ENCODE measurements at regions not wholly inside any gene's neighbourhood (a gene's known extent, or its start where the extent isn't known, plus 50 kb on each side); places are given as distances from the start of the nearest gene placed in this dataset.

DNA sequence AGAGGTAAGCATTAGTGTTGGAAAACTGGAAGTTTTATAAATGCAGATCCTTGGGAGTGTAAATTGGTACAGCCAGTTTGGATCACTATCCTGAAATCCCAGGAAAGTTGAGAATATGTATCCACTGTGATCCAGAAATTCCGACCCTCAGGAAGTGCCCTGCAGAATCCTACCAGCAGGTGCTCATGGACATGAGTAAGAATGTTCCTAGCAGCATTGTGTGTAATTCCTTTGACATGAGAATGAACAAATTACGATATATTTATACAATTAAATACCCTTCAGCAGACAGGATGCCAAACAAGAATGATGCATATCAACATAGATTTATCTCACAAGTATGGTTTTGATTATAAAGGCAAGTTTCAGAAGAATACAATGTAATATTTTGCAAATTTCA lies 181.6 kb downstream of the XPNPEP1 start:
- peaks cover 27% of the 10 kb centered on the region for H3K4me1 Mint-ChIP-seq
- TF ChIP-seq, protein P1, sequence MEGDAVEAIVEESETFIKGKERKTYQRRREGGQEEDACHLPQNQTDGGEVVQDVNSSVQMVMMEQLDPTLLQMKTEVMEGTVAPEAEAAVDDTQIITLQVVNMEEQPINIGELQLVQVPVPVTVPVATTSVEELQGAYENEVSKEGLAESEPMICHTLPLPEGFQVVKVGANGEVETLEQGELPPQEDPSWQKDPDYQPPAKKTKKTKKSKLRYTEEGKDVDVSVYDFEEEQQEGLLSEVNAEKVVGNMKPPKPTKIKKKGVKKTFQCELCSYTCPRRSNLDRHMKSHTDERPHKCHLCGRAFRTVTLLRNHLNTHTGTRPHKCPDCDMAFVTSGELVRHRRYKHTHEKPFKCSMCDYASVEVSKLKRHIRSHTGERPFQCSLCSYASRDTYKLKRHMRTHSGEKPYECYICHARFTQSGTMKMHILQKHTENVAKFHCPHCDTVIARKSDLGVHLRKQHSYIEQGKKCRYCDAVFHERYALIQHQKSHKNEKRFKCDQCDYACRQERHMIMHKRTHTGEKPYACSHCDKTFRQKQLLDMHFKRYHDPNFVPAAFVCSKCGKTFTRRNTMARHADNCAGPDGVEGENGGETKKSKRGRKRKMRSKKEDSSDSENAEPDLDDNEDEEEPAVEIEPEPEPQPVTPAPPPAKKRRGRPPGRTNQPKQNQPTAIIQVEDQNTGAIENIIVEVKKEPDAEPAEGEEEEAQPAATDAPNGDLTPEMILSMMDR (conservative IDR thresholded peaks at IDR 0.05): no peak
- H3K36me3 Mint-ChIP-seq (ENCODE audit: low read depth): no peaks in the 10 kb centered on the region
- H3K27me3 Mint-ChIP-seq (ENCODE audit: low read depth): no peaks in the 10 kb centered on the region
- H3K27ac Mint-ChIP-seq (ENCODE audit: unreplicated experiment): no peak overlapping the region
- no peaks in the 10 kb centered on the region for H3K9me3 Mint-ChIP-seq
- DNase-seq (ENCODE audit: low read depth, low spot score): no peak
- no peak overlapping the region for H3K4me3 Mint-ChIP-seq

DNA sequence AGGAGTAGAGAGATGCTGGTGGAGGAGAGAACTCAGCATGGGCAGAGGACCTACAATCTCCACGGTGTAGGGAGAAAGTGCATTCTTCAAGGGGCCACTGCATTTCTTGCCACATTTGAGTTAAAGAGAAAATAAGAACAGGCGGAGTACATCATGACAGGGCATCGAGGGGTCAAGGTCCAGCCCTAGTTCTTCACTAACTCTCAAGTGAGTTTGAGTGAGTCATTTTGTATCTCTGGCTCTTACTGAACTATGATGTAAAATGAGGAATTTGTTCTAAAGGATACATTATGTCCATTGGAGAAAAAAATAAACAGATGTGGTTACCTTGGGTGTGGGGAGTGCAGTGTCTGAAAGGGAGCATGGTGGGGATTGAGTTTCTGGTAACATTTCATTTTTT lies 182.9 kb downstream of the XPNPEP1 start:
- TF ChIP-seq, protein P1 (conservative IDR thresholded peaks at IDR 0.05): no peak
- Mint-ChIP-seq H3K27ac (ENCODE audit: unreplicated experiment) (no peak overlapping the region), H3K9me3 (no peaks in the 10 kb centered on the region), H3K4me3 (no peak overlapping the region), H3K36me3 (ENCODE audit: low read depth) (no peaks in the 10 kb centered on the region), H3K27me3 (ENCODE audit: low read depth) (no peaks in the 10 kb centered on the region), H3K4me1 (peaks cover 23% of the 10 kb centered on the region)
- DNase-seq (ENCODE audit: low read depth, low spot score): no peak

DNA sequence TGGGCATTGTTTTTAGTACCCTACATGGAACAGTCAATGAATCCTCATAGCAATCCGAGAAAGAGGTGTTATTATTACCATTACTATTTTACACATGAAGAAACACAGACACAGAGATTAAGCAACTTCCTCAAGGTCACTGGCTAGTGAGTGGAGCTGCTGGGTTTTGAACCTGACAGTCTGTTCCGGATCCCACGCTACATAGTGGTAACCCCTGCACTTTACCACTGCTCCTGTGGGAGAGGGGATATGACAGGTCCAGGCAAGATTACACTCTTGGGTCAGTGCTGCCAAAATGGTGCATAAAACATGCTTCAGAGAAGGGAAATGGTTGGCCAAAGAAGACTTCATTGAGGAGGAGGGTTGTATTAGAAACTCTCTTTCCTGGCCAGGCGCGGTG lies 185.7 kb downstream of the XPNPEP1 start:
- Mint-ChIP-seq H3K27me3 (ENCODE audit: low read depth) (no peaks in the 10 kb centered on the region), H3K27ac (ENCODE audit: unreplicated experiment) (no peak overlapping the region), H3K36me3 (ENCODE audit: low read depth) (no peaks in the 10 kb centered on the region), H3K4me3 (no peak overlapping the region), H3K9me3 (no peaks in the 10 kb centered on the region), H3K4me1 (peaks cover 3% of the 10 kb centered on the region)
- no peak for DNase-seq (ENCODE audit: low read depth, low spot score)
- TF ChIP-seq, protein P1 (conservative IDR thresholded peaks at IDR 0.05): no peak

DNA sequence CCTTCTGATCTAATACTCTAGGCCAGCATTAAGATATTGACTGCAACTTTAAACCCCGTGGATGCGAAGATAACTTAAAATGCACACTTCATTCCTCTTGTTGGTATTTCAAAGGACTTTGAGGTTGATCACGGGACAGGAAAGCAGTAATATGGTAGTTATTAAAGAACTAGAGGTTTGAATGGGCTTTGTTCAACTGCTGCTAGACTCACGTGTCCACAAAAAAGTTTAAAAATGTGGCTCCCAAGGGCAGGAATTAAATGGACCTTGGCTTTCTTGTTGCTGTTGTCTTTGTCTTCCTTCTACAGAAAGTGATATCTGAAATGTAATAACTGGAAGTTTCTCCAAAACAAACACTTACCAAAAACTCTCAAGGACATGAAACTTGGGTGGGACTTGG lies 186.3 kb downstream of the XPNPEP1 start:
- no peaks in the 10 kb centered on the region for H3K27me3 Mint-ChIP-seq (ENCODE audit: low read depth)

DNA sequence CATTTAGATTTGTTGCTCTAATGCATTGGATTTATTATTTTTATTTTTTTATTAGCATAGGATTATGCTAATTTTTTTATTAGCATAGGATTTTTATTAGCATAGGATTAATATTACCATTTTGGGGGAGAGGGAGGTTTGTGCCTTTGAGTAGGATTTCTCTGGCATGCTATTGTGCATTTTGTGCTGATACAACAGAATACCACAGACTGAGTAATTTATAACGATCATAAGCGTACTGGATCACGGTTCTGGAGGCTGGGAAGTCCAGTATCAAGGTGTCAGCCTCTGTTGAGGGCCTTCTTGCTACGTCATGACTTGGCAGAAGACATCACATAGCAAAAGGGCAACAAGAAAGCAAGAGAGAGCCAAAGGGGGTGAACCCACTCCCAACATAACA lies 187.5 kb downstream of the XPNPEP1 start:
- no peak for DNase-seq (ENCODE audit: low read depth, low spot score)
- no peaks in the 10 kb centered on the region for H3K9me3 Mint-ChIP-seq
- H3K27ac Mint-ChIP-seq (ENCODE audit: unreplicated experiment): no peak overlapping the region
- H3K4me1 Mint-ChIP-seq: peaks cover 3% of the 10 kb centered on the region
- H3K27me3 Mint-ChIP-seq (ENCODE audit: low read depth): no peaks in the 10 kb centered on the region
- H3K36me3 Mint-ChIP-seq (ENCODE audit: low read depth): no peaks in the 10 kb centered on the region
- TF ChIP-seq, protein P1 (conservative IDR thresholded peaks at IDR 0.05): no peak
- H3K4me3 Mint-ChIP-seq: no peak overlapping the region

More for the DNA sequence above, 186.3 kb downstream of the XPNPEP1 start:
- H3K36me3 Mint-ChIP-seq (ENCODE audit: low read depth): no peaks in the 10 kb centered on the region
- no peak for DNase-seq (ENCODE audit: low read depth, low spot score)
- H3K9me3 Mint-ChIP-seq: no peaks in the 10 kb centered on the region
- TF ChIP-seq, protein P1 (conservative IDR thresholded peaks at IDR 0.05): no peak
- no peak overlapping the region for H3K4me3 Mint-ChIP-seq
- H3K27ac Mint-ChIP-seq (ENCODE audit: unreplicated experiment): no peak overlapping the region
- H3K4me1 Mint-ChIP-seq: peaks cover 3% of the 10 kb centered on the region

Measured in neural crest cell (in vitro differentiated cells).